ENCODE measurements at regions not wholly inside any gene's neighbourhood (a gene's known extent, or its start where the extent isn't known, plus 50 kb on each side); places are given as distances from the start of the nearest gene placed in this dataset.

DNA sequence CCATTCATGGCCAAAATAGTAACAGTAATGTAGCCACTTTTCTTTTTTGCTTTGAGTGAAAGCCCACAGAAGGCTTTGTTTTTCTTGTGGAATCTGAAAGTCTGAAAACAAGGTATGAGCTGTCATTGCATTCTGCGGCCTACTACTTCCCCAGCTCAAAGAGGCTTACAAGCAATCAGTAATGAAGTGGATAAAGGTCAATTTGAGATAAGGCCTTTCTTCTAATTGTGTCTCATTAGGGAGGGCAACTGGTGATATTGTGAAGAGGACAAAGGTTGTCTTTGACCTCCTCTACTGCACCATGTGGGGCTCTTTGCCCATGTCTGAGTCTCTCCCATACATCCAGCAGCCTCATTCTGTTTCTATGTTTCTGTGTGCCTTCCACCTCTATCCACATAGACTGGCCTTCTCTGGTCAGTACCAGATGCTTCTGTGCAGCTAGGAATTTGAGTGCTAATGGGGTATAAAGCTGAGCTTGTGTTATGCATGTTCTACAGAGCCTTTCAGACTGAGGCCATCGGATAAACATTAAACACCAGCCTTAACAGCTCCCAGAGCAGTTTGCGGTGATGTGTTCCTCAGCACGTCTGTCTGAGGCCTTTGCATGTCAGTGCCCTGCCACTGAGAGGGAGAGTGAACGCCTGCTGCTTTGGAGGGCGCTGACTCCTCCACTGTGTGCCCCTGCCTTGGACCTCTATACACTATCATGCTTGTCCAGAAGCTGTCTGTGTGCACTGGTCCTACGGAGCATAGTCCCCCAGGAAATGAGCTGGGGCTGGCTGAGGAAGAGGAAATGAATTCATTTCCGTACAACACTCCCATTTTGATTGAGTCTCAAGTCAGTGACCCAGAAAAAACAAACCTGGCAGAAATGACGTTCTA lies 80.2 kb downstream of the SH2D1A start:
- Histone ChIP-seq H3K27me3 (no peaks in the 10 kb centered on the region), H4K20me1 (ENCODE audit: insufficient read depth, poor library complexity, severe bottlenecking) (no peaks in the 10 kb centered on the region), H3K27ac (peak overlapping the region; percentile 70), H3K4me2 (no peak overlapping the region), H3K9me2 (replicated peaks; ENCODE audit: insufficient read depth) (no peaks in the 10 kb centered on the region), H3K4me3 (no peak overlapping the region), H3K79me2 (no peaks in the 10 kb centered on the region), H2AFZ (no peak overlapping the region), H3K36me3 (replicated peaks; ENCODE audit: insufficient read depth, low read depth) (no peaks in the 10 kb centered on the region), H3K4me1 (ENCODE audit: insufficient read depth) (no peaks in the 10 kb centered on the region), H3K9me3 (ENCODE audit: low read depth) (no peaks in the 10 kb centered on the region)
- WGBS (ENCODE audit: low lambda C conversion rate, missing lambda C conversion rate) = 59% methylated on average over 9 of the region's 9 CpGs
- peak; percentile 7 for DNase-seq (ENCODE audit: low spot score)
- no peak for TF ChIP-seq EZH2 (IDR thresholded peaks at IDR 0.05; ENCODE audit: borderline replicate concordance)
- TF ChIP-seq, protein P1, sequence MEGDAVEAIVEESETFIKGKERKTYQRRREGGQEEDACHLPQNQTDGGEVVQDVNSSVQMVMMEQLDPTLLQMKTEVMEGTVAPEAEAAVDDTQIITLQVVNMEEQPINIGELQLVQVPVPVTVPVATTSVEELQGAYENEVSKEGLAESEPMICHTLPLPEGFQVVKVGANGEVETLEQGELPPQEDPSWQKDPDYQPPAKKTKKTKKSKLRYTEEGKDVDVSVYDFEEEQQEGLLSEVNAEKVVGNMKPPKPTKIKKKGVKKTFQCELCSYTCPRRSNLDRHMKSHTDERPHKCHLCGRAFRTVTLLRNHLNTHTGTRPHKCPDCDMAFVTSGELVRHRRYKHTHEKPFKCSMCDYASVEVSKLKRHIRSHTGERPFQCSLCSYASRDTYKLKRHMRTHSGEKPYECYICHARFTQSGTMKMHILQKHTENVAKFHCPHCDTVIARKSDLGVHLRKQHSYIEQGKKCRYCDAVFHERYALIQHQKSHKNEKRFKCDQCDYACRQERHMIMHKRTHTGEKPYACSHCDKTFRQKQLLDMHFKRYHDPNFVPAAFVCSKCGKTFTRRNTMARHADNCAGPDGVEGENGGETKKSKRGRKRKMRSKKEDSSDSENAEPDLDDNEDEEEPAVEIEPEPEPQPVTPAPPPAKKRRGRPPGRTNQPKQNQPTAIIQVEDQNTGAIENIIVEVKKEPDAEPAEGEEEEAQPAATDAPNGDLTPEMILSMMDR (IDR thresholded peaks at IDR 0.05; ENCODE audit: poor library complexity) = no peak
- no peak for TF ChIP-seq EZH2phosphoT487 (IDR thresholded peaks at IDR 0.05; ENCODE audit: low read depth, severe bottlenecking, unreplicated experiment)

DNA sequence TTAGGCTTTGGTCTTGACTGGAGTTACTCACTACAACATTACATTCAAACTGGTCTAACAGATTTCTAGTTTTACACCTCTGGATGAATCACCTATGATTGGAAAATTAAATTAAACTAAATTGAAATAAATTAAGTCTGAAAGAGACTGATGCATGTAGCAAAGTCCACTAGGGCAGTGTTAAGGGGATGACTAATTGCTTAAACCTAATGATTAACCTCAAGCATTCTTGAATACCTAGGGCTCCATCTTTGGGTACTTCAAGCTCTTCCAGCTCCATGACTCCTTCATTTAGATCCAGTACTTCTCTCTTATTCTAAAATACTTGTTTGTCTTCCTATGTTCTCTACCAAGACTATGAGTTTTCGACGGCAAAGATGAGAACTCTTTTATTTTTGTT lies 86.8 kb downstream of the SH2D1A start:
- Histone ChIP-seq H3K4me3 (no peak overlapping the region), H3K4me2 (no peak overlapping the region), H4K20me1 (ENCODE audit: insufficient read depth, poor library complexity, severe bottlenecking) (no peaks in the 10 kb centered on the region), H3K36me3 (replicated peaks; ENCODE audit: insufficient read depth, low read depth) (no peaks in the 10 kb centered on the region), H3K27ac (no peak overlapping the region), H3K27me3 (no peaks in the 10 kb centered on the region), H3K9me3 (ENCODE audit: low read depth) (no peaks in the 10 kb centered on the region), H2AFZ (no peak overlapping the region), H3K79me2 (no peaks in the 10 kb centered on the region), H3K4me1 (ENCODE audit: insufficient read depth) (no peaks in the 10 kb centered on the region), H3K9me2 (replicated peaks; ENCODE audit: insufficient read depth) (no peaks in the 10 kb centered on the region)
- no peak for TF ChIP-seq EZH2phosphoT487 (IDR thresholded peaks at IDR 0.05; ENCODE audit: low read depth, severe bottlenecking, unreplicated experiment)
- no peak for TF ChIP-seq EZH2 (IDR thresholded peaks at IDR 0.05; ENCODE audit: borderline replicate concordance)
- TF ChIP-seq, protein P1 (IDR thresholded peaks at IDR 0.05; ENCODE audit: poor library complexity) = no peak
- 97% methylated on average over 2 of the region's 2 CpGs for WGBS (ENCODE audit: low lambda C conversion rate, missing lambda C conversion rate)
- DNase-seq (ENCODE audit: low spot score) = no peak

DNA sequence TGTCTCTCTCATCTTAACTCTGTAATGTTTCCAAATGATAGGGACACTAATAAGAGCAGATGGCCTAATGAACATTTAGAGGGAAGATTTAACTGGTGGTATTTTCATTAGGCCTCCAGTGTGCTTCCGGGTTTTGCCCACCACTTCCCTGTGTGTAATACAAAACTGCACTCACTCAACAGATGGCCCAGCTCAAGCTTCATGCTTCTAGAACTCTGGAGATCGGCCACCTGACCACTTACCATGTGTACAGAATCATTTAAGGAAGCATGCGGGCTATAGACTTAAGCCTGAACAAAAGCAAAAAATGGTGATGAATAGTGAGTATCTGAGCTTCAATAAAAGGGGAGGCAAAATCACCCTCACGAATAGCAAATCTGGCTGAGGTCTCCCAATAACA lies 89.3 kb downstream of the SH2D1A start:
- no peak for TF ChIP-seq EZH2phosphoT487 (IDR thresholded peaks at IDR 0.05; ENCODE audit: low read depth, severe bottlenecking, unreplicated experiment)
- TF ChIP-seq EZH2 (IDR thresholded peaks at IDR 0.05; ENCODE audit: borderline replicate concordance) = no peak
- TF ChIP-seq, protein P1 (IDR thresholded peaks at IDR 0.05; ENCODE audit: poor library complexity) = no peak
- Histone ChIP-seq H3K9me3 (ENCODE audit: low read depth) (no peaks in the 10 kb centered on the region), H3K4me3 (no peak overlapping the region), H3K27me3 (no peaks in the 10 kb centered on the region), H3K4me1 (ENCODE audit: insufficient read depth) (no peaks in the 10 kb centered on the region), H4K20me1 (ENCODE audit: insufficient read depth, poor library complexity, severe bottlenecking) (no peaks in the 10 kb centered on the region), H3K79me2 (no peaks in the 10 kb centered on the region), H2AFZ (no peak overlapping the region), H3K36me3 (replicated peaks; ENCODE audit: insufficient read depth, low read depth) (no peaks in the 10 kb centered on the region), H3K9me2 (replicated peaks; ENCODE audit: insufficient read depth) (no peaks in the 10 kb centered on the region), H3K27ac (no peak overlapping the region), H3K4me2 (no peak overlapping the region)
- no peak for DNase-seq (ENCODE audit: low spot score)
- WGBS (ENCODE audit: low lambda C conversion rate, missing lambda C conversion rate) = 67% methylated on average over 4 of the region's 4 CpGs
